Gastrocnemius medialis (tissue), 4 donors: ENCODE measurements at regions not wholly inside any gene's neighbourhood (a gene's known extent, or its start where the extent isn't known, plus 50 kb on each side); places are given as distances from the start of the nearest gene placed in this dataset.

Experiments
- CTCF ChIP-seq, 5 experiments: fragments of 450-650 bp in 3 of 5; fragments of 200-600 bp in 2 of 5; sonication (generic) in 2 of 5; IDR thresholded peaks in 4 of 5; conservative IDR thresholded peaks in 1 of 5; 1 replicate in 4 of 5; 2 replicates in 1 of 5; pipeline ENCODE4 v1.5.1; 2016 to 2019; ENCODE audit warnings: antibody characterized with exemption in 5 of 5, mild to moderate bottlenecking in 3 of 5, moderate library complexity in 3 of 5
- POLR2A ChIP-seq, 2 donors: fragments of 450-650 bp; IDR thresholded peaks; one replicate each; pipeline ENCODE4 v1.6.1; 2017; ENCODE audit warnings: antibody characterized with exemption in 2 of 2, mild to moderate bottlenecking in 2 of 2, moderate library complexity in 2 of 2

GRCh38 chr22:25347752-25348102 is 128.3 kb downstream of the CRYBB2 start:
- TF ChIP-seq POLR2A (IDR thresholded peaks at IDR 0.05) (no peak), CTCF (IDR thresholded peaks at IDR 0.05 in 4 of 5, conservative IDR thresholded peaks at IDR 0.05 in 1 of 5) (no peak)
